NCI-H345 treated with DMSO at 0.1 percent for 48 hours (cell line): ENCODE measurements at regions not wholly inside any gene's neighbourhood (a gene's known extent, or its start where the extent isn't known, plus 50 kb on each side); places are given as distances from the start of the nearest gene placed in this dataset.
"Not testable (repeated sequence)": the region's sequence is repeated elsewhere in the genome, so short reads cannot be mapped to it uniquely, and the experiment has no call there.

Experiments used
- DNase-seq: peaks from one replicate; lab custom pipeline; 2025; ENCODE audit not compliant: unreplicated experiment; lab: John Stamatoyannopoulos, UW

- DNase-seq: no peak
Measured at GRCh38 chr1:227508431-227508830, 54.9 kb upstream of the ZNF678 start.

DNA sequence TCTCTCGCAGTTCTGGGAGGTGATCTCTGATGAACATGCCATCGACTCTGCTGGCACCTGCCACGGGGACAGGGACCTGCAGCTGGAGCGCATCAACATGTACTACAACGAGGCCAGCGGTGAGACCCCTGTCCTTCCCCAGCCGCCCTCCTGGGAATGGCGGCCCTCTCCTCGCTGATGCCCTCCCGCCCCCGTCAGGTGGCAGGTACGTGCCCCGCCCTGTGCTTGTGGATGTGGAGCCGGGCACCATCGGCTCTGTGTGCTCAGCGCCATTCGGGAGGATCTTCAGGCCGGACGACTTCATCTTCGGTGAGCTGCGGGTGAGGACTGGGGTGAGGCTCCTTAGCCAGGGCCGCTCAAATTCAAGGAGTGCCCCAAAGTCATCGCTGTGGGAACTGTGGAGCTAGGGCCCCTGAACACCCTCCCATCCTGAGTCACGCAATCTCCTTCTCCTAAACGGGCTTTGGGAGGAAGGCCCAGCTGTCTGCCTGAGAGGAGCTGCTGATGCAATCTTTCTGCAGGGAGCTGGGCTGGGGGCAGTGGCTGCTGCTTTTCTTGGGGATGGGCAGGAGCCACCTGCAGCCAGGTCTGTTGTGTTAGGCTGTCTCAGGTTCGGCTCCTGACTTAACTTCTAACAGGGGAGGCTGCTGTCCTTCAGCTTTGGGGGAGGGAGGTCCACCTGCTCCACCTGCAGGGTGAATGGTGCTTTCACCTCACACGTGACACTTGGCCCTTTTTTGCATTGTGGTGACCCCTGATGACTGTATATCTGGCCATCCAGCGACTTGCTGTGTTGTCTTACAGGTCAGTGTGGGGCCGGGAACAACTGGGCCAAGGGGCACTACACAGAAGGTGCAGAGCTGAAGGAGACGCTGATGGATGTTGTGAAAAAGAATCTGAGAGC lies 56.6 kb upstream of the ZNF678 start:
- DNase-seq: not testable (repeated sequence)

GRCh38 chr1:227496045-227496444 lies 67.3 kb upstream of the ZNF678 start:
- not testable (repeated sequence) for DNase-seq

DNA sequence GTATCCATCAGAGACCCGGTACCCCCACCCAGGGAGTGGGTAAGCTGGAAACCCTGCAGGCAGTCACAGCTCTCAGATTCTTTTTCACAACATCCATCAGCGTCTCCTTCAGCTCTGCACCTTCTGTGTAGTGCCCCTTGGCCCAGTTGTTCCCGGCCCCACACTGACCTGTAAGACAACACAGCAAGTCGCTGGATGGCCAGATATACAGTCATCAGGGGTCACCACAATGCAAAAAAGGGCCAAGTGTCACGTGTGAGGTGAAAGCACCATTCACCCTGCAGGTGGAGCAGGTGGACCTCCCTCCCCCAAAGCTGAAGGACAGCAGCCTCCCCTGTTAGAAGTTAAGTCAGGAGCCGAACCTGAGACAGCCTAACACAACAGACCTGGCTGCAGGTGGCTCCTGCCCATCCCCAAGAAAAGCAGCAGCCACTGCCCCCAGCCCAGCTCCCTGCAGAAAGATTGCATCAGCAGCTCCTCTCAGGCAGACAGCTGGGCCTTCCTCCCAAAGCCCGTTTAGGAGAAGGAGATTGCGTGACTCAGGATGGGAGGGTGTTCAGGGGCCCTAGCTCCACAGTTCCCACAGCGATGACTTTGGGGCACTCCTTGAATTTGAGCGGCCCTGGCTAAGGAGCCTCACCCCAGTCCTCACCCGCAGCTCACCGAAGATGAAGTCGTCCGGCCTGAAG lies 69.3 kb upstream of the ZNF678 start:
- DNase-seq: not testable (repeated sequence)

DNA sequence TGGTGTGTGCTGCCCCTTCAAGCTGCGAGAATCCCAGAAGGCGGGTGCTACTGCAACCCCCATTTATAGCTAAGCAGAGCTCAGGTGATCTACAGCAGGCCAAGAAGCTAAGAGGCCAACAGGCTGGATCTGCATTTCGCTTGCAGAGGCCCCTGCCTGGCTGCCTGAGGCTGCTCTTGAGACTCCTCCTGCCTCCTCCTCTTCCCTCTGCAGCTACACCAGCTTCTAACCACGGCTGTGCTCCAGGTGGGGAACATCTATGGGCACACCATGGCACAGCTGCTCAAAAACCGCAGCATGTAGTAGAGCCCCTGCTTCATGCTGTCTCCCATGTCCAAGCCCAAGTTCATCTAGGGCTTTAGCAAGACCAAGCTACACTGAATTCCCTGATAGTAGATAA lies 72.9 kb upstream of the ZNF678 start:
- DNase-seq: no peak

DNA sequence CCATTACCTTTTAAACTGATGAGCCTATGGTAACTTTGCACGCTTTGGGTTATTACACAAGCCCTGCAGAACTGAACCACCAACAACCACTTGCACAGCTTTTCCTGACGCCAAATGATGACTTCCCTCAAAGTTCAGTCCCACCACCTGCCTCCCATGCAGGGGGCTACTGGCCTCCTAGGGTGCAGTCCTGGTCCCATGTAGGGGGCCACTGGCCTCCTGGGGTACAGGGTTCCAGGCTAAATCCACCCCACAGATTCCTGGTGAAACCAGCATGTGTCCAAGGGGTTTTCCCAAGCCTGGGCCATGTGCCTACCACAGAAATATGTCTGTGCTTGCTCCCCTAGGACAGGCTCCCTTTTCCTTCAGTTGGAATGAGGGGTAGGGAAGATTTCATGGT lies 73.4 kb upstream of the ZNF678 start:
- no peak for DNase-seq

GRCh38 chr1:227489572-227489971 lies 73.8 kb upstream of the ZNF678 start:
- no peak for DNase-seq

DNA sequence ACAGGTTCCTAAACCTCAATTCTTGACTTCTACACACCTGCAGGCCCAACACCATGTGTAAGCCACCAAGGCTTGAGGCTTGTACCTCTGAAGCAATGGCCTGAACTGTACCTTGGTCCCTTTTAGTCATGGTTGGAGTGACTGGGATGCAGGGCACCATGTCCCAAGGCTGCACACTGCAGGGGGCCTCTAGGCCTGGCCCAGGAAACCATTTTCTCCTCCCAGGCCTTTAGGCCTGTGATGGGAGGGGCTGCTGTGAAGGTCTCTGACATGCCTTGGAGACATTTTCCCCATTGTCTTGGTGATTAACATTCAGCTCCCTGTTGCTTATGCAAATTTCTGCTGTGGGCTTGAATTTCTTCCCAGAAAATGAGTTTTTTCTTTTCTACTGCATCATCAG lies 75.8 kb upstream of the ZNF678 start:
- no peak for DNase-seq

DNA sequence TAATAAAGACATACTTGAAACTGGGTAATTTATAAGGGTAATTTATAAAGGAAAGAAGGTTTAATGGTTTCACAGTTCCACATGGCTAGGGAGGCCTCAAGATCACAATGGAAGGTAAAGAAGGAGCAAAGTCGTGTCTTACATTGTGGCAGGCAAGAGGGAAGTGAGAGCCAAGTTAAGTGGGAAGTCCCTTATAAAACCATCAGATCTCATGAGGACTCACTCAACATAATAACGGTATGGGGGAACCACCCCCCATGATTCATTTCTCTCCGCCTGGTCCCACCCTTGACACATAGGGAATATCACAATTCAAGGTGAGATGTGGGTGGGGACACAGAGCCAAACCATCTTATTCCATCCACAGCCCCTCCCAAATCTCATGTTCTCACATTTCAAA lies 76.8 kb upstream of the ZNF678 start:
- no peak for DNase-seq

GRCh38 chr1:227482023-227482299 lies 81.4 kb upstream of the ZNF678 start:
- no peak for DNase-seq

GRCh38 chr1:227474072-227474471 lies 89.3 kb upstream of the ZNF678 start:
- DNase-seq: not testable (repeated sequence)

DNA sequence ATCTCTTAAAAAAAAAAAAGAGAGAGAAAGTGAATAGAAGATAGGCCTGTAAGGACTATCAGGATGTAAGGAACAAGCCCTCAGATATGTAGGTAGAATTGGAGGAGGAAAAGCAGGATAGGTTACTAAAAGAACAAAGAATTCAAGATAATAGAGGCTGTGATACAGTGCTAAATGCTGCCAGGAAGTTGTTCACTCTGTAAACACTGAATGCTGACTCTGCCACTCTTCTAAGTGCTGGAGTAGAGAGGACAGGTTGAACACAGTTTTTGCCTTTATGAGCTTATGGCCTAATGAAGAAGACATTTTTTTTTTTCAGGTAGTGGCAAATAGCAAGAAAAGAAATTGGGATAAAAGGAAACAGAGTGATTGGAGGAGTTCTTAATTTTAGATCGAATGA lies 90.6 kb upstream of the ZNF678 start:
- DNase-seq: no peak

GRCh38 chr1:227470688-227471087 lies 92.7 kb upstream of the ZNF678 start:
- no peak for DNase-seq

DNA sequence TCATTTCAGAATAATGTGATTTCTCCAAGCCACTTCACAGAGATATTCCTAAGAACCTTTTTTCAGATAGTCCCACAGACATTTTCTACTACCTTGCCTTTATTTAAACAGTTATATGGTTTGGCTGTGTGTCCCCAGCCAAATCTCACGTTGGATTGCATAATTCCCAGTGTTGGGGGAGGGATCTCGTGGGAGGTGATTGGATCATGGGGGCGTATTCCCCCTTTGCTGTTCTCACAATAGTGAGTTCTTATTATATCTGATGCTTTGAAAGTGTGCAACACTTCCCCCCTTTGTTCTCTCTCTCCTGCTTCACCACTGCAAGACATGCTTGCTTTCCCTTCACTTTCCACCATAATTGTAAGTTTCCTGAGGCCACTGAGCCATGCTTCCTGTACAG lies 93.6 kb upstream of the ZNF678 start:
- DNase-seq: no peak

DNA sequence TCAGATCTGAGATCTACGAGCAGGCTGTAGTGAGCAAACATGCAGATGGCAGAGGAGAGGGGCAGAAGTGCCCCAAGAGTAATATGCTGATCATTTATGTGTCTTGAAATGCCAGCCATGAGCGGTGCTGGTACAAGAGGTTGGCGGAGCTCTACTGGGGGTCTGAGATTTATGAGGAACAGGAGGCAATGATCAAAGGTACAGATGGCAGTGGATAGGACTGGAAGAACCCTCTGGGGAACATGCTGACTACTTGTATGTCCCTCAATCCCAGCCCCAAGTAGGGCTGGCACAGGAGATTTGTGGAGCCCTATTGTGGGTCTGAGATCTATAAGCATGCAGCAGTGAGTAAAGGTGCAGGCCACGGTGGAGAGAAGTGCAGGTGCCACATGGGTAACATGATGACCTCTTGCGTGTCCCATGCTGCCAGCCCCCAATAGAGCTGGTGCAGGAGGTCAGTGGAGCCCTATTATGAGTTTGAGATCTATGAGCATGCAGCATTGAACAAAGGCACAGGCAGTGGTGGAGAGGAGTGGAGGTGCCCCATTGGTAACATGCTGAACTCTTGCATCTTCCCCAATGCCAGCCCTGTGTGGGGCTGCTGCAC lies 97.2 kb upstream of the ZNF678 start:
- no peak for DNase-seq

DNA sequence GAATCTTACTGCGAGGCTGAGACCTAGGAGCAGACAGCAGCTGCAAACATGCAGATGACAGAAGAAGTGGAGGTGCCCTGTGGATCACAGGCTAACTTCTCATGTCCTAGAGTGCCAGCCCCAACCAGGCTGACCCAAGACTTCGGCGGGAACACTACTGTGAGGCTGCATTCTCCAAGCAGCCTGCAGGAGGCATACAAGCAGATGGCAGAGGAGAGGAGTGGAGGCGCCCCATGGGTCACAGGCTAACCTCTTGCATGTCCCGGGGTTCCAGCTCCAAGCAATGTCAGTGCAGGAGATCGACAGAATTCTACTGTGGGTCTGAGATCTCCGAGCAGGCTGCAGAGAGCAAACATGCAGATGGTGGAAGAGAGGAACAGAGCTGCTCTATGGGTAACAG lies 98.1 kb upstream of the ZNF678 start:
- DNase-seq: no peak

DNA sequence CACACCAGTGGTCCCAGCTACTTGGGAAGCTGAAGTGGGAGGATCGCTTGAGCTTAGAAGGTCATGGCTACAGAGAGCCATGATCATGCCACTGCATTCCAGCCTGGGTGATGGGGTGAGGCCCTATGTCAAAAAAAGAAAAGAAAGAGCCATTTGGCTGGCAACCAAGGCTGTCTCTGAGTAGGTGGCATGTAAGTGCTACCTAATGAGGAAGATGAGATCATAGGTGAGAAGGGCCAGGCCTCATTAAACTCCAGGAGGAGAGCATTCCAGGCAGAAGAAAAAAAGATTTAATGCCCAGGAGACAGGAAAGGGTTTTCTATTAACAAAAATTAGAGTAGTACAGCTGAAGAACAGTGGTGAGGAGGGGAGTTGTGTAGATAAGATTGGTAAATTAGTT lies 103.4 kb upstream of the ZNF678 start:
- no peak for DNase-seq

- no peak for DNase-seq
Measured at GRCh38 chr1:227459326-227459841, 104.0 kb upstream of the ZNF678 start.

- DNase-seq: no peak
Measured at GRCh38 chr1:227454686-227455085, 108.7 kb upstream of the ZNF678 start.

DNA sequence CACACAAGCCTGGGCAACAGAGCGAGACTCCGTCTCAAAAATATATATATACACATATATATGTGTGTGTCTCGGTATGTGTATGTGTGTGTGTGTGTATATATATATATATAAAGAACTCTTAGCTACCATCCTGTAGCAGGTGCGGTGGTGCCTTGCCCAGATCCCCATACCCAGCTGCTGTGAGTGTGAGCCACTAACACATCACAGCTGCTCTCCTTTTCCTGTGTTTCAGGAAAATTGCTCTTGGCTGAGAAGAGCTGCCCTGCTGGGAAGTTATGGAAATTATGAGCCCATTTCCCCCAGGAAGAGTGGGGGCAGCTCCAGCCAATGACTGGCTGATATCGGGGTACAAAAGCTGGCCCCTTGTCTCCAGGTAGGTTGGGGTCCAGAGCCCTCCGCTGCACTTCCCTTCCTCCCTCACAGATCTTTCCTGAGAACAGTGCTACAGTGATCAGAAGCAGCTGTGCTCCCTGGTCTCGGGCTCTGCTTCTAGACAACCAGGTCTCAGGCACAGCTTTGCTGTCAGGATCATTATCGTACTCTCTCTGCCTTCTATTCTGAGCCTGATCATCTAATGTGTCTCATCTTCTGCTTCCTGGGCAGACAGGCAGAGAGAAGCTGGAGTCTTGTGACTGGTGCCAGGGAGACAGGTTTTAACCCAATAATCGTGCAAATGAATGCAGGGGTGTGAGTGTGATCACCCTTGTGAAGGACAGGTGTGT lies 109.6 kb upstream of the ZNF678 start:
- DNase-seq: no peak

GRCh38 chr1:227451954-227452353 lies 111.4 kb upstream of the ZNF678 start:
- no peak for DNase-seq
